ENCODE measurements at regions not wholly inside any gene's neighbourhood (a gene's known extent, or its start where the extent isn't known, plus 50 kb on each side); places are given as distances from the start of the nearest gene placed in this dataset.
A peak's percentile ranks its signal among the peaks of the same experiment; 100 is the strongest.

DNA sequence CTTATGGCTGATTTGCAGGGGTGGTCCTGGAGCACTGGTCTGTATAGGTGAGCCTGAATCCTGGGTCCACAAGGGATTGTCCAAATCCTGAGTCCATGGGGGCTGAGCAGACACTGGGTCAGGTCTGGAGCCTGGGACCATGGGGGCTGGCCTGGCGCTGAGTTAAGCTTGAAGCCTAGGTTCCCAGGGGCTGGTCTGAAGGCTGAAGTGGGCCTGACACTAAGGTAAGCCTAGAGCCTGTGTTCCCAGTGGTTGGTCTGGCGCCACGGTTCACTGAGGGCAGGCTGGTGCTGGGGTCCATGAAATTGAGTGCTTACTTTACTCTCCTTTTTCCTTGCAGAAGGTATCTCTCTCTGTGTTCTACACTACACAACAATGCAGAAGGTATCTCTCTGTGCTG, 155.8 kb downstream of the RBM46 start:
- no peak for DNase-seq (ENCODE audit: low read depth)
- no peak overlapping the region for H3K4me3 ChIP-seq (ENCODE audit: low read depth, low read length)
- TF ChIP-seq CTCF (IDR thresholded peaks at IDR 0.05; ENCODE audit: insufficient read depth, low read depth, low read length, missing control alignments), result no peak

DNA sequence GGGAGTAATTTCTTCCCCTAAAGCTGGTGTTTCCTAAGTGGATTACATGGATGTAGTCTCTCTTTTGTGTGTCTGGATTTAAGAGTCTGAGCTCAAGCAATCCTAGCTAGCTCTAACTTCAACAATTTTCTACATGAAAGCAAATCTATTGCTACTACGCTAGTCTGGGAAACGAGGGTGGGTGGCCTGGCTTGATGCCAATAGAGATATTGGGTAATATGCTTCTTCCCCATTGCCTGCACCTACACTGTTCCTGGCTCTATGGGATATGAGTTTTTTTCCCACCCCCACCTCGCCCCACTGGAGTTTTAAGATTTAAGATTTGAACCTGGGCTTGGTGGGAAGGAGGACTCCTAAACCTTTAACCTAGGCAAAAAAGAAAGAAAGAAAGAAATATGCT, 158.8 kb downstream of the RBM46 start:
- H3K4me3 ChIP-seq (ENCODE audit: low read depth, low read length), result no peak overlapping the region
- TF ChIP-seq CTCF (IDR thresholded peaks at IDR 0.05; ENCODE audit: insufficient read depth, low read depth, low read length, missing control alignments), result no peak
- no peak for DNase-seq (ENCODE audit: low read depth)

GRCh38 chr4:154942176-154942575, 161.1 kb downstream of the RBM46 start:
- no peak for TF ChIP-seq CTCF (IDR thresholded peaks at IDR 0.05; ENCODE audit: insufficient read depth, low read depth, low read length, missing control alignments)
- no peak overlapping the region for H3K4me3 ChIP-seq (ENCODE audit: low read depth, low read length)
- DNase-seq (ENCODE audit: low read depth), result no peak

GRCh38 chr4:154944996-154945395, 163.9 kb downstream of the RBM46 start:
- no peak for DNase-seq (ENCODE audit: low read depth)
- H3K4me3 ChIP-seq (ENCODE audit: low read depth, low read length), result no peak overlapping the region
- TF ChIP-seq CTCF (IDR thresholded peaks at IDR 0.05; ENCODE audit: insufficient read depth, low read depth, low read length, missing control alignments), result no peak

DNA sequence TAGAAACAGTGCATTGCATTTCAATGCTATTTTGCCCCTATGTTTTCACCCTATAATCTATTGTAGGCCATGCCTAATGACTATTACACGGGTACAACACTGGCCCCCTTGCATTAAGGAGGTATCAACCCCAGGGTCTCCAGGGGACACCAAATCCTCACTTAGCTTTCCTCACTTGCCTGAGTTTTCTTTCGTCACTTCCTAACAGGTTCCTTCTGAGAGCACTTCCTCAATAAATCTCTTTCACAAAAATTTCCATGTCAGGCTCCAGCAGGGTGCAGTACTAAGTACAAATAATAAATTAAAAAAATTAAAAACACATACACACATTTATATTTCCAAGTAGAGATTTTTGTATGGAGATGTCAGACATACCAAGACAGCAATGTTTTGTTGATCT, 165.0 kb downstream of the RBM46 start:
- no peak for TF ChIP-seq CTCF (IDR thresholded peaks at IDR 0.05; ENCODE audit: insufficient read depth, low read depth, low read length, missing control alignments)
- no peak for DNase-seq (ENCODE audit: low read depth)
- H3K4me3 ChIP-seq (ENCODE audit: low read depth, low read length), result no peak overlapping the region

DNA sequence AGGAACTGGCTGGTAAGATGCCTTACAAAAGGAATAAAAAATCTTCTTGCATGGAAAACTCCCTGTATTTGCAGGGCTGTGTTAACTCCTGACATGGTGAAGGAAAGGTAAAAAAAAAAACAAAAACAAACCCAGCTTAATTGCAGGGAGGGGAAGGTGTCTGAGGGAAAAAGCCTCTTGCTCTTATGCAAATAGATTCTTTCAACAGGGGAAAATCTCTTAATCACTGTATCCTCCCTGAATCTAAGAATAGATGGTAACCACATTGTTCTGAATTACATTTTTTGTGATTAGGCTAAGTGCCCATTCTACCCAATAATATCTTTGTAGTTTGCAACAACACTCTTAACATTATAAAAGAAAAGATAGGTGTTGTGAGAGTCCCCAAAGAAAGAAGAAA, 172.6 kb downstream of the RBM46 start:
- no peak for DNase-seq (ENCODE audit: low read depth)
- no peak for TF ChIP-seq CTCF (IDR thresholded peaks at IDR 0.05; ENCODE audit: insufficient read depth, low read depth, low read length, missing control alignments)

DNA sequence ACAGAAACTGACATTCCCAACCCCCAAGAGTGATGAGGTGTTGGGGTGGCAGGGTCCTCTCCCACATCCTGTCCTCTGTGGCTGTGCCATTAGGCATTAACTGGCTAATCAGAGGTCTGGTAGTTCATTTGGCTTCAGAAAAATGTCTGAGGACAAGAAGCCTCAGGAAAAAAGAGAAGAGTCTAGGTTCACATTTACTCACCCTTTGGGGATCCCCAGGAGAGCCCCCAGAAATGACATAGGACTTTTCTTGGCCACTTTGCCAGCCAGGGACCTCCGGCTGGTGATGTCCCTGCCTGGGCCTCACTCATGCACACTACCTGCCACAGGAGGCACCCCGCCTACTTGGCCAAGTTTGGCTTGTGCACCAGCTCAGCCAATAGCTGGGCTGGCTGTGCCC, 173.0 kb downstream of the RBM46 start:
- TF ChIP-seq CTCF (IDR thresholded peaks at IDR 0.05; ENCODE audit: insufficient read depth, low read depth, low read length, missing control alignments), result no peak
- peak; percentile 5 for DNase-seq (ENCODE audit: low read depth)
- H3K4me3 ChIP-seq (ENCODE audit: low read depth, low read length), result no peak overlapping the region

More for the DNA sequence above, 172.6 kb downstream of the RBM46 start:
- no peak overlapping the region for H3K4me3 ChIP-seq (ENCODE audit: low read depth, low read length)
